Smooth muscle cell (in vitro differentiated cells): ENCODE measurements at regions not wholly inside any gene's neighbourhood (a gene's known extent, or its start where the extent isn't known, plus 50 kb on each side); places are given as distances from the start of the nearest gene placed in this dataset.

Source experiments
- DNase-seq: peaks from one replicate; lab custom pipeline; 2025; ENCODE audit not compliant: unreplicated experiment; lab: John Stamatoyannopoulos, UW
- H2AFZ ChIP-seq: fragments of 200-600 bp; sonication (generic); 2 replicates; pipeline ENCODE4 v1.6.0; 2016; ENCODE audit warnings: antibody characterized with exemption, low read depth, mild to moderate bottlenecking
- H3F3A ChIP-seq: fragments of 200-600 bp; sonication (generic); 2 replicates; pipeline ENCODE4 v1.6.0; 2017; ENCODE audit warnings: antibody characterized with exemption, low read depth
- H3K27ac ChIP-seq: fragments of 200-600 bp; sonication (generic); 2 replicates; pipeline ENCODE4 v1.5.1; 2016; ENCODE audit warnings: low read depth, mild to moderate bottlenecking
- H3K27me3 ChIP-seq: fragments of 200-600 bp; sonication (generic); 2 replicates; pipeline ENCODE4 v1.6.1; 2016; ENCODE audit warnings: low read depth, mild to moderate bottlenecking
- H3K36me3 ChIP-seq: fragments of 200-600 bp; sonication (generic); 2 replicates; pipeline ENCODE4 v1.5.1; 2016; ENCODE audit warnings: low read depth
- H3K4me1 ChIP-seq: fragments of 200-600 bp; sonication (generic); 2 replicates; pipeline ENCODE4 v1.5.1; 2016; ENCODE audit warnings: low read depth
- H3K4me2 ChIP-seq: fragments of 200-600 bp; sonication (generic); 2 replicates; pipeline ENCODE4 v1.6.0; 2016; ENCODE audit warnings: mild to moderate bottlenecking
- H3K4me3 ChIP-seq: fragments of 200-600 bp; sonication (generic); 2 replicates; pipeline ENCODE4 v1.5.1; 2016; ENCODE audit warnings: mild to moderate bottlenecking
- H3K79me2 ChIP-seq: fragments of 200-600 bp; sonication (generic); 2 replicates; pipeline ENCODE4 v1.6.0; 2016; ENCODE audit warnings: low read depth, mild to moderate bottlenecking
- H3K9ac ChIP-seq: fragments of 200-600 bp; sonication (generic); 2 replicates; pipeline ENCODE4 v1.6.0; 2016; ENCODE audit warnings: low read depth
- H3K9me3 ChIP-seq: fragments of 200-600 bp; sonication (generic); replicated peaks from 2 replicates; pipeline ENCODE4 v1.5.1; 2016; ENCODE audit warnings: low read depth
- H4K20me1 ChIP-seq: fragments of 200-600 bp; sonication (generic); 2 replicates; pipeline ENCODE4 v1.6.0; 2016; ENCODE audit warnings: low read depth
- CTCF ChIP-seq: fragments of 200-600 bp; sonication (generic); IDR thresholded peaks from 2 replicates; pipeline ENCODE4 v1.5.1; 2017; ENCODE audit warnings: borderline replicate concordance, mild to moderate bottlenecking, antibody characterized with exemption; ENCODE audit not compliant: insufficient read depth, poor library complexity, severe bottlenecking
- WGBS: methylation state at CpG from one replicate; pipeline ENCODE4 v1.1.7; 2016; ENCODE audit warnings: low lambda C conversion rate; 5-methylcytosine and 5-hydroxymethylcytosine counted together

DNA sequence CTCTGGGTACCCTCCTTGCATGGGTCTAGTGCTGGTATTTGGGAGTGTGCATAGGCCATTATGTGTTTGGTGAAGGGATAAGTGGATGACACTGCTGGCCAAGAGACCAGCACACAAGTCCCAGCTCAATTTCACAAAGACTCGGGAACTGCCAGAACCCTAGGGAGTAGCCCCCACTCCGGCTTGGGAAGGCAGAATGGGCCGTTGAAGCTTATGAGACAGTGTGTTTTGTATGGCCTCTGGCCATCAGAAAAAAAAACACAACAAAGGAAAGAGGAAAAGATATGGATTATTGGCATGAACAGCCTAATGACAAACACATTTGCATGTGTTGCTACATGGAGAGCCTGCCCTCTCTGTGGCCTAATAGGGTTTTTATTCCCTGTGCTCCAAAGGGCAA, 144.2 kb downstream of the TTC32 start:
- Histone ChIP-seq H2AFZ (no peak overlapping the region), H3K27ac (no peak overlapping the region), H3F3A (no peaks in the 10 kb centered on the region), H3K4me3 (no peak overlapping the region), H3K9me3 (no peaks in the 10 kb centered on the region), H3K36me3 (no peaks in the 10 kb centered on the region), H3K79me2 (no peaks in the 10 kb centered on the region), H3K4me1 (no peaks in the 10 kb centered on the region), H3K4me2 (no peak overlapping the region), H3K9ac (no peak overlapping the region), H3K27me3 (peaks cover 11% of the 10 kb centered on the region), H4K20me1 (no peaks in the 10 kb centered on the region)
- TF ChIP-seq CTCF: no peak
- whole genome bisulfite sequencing: 92% methylated on average over 3 of the region's 3 CpGs
- no peak for DNase-seq

DNA sequence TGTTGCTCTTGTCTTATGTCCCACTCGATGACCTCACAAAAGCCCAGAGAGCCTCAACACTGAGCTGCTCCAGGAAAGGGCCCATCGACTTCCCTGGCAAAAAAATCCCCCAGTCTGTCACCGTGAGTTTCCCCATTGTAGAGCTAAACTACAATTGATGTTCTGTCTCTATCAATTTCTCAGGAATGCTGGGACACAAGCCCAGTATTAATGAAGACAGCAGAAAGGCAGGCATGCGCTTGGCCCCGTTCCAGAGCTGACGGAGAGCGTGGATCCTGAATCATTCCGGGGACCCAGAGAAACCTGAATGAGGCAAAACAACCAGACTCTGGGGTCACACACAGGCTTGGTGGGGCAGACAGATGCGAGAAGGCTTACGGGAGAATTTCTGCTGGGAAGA, 146.9 kb downstream of the TTC32 start:
- Histone ChIP-seq H3F3A (no peaks in the 10 kb centered on the region), H3K9me3 (no peaks in the 10 kb centered on the region), H3K4me3 (no peak overlapping the region), H3K4me2 (no peak overlapping the region), H4K20me1 (no peaks in the 10 kb centered on the region), H3K9ac (no peak overlapping the region), H3K27me3 (peaks cover 22% of the 10 kb centered on the region), H2AFZ (no peak overlapping the region), H3K4me1 (no peaks in the 10 kb centered on the region), H3K27ac (no peak overlapping the region), H3K79me2 (no peaks in the 10 kb centered on the region), H3K36me3 (no peaks in the 10 kb centered on the region)
- TF ChIP-seq CTCF: no peak
- WGBS: 90% methylated on average over 10 of the region's 10 CpGs
- no peak for DNase-seq

DNA sequence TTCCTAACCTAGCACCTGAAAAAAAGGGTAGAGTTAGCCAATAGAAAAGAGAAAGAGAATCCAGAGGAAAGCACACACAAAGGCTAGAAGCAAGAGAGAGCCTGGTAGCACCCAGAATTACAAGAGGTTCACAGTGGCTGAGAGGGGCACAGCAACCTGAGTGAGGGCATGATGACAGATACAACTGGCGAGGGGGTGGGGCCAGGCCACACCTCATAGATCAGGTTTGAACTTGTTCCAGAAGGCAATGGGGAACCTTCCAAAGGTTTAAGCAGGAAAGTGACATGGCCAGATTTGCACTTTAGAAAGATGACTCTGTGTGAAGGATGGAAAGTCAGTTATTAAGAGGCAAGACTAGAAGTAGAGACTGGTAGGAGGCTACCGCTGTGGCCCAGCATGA, 148.0 kb downstream of the TTC32 start:
- Histone ChIP-seq H3K9ac (no peak overlapping the region), H3K27me3 (peaks cover 22% of the 10 kb centered on the region), H3F3A (no peaks in the 10 kb centered on the region), H2AFZ (no peak overlapping the region), H3K4me2 (no peak overlapping the region), H3K9me3 (no peaks in the 10 kb centered on the region), H3K27ac (no peak overlapping the region), H3K79me2 (no peaks in the 10 kb centered on the region), H4K20me1 (no peaks in the 10 kb centered on the region), H3K4me3 (no peak overlapping the region), H3K4me1 (no peaks in the 10 kb centered on the region), H3K36me3 (no peaks in the 10 kb centered on the region)
- TF ChIP-seq CTCF: no peak
- 91% methylated on average over 2 of the region's 2 CpGs for WGBS
- DNase-seq: no peak

DNA sequence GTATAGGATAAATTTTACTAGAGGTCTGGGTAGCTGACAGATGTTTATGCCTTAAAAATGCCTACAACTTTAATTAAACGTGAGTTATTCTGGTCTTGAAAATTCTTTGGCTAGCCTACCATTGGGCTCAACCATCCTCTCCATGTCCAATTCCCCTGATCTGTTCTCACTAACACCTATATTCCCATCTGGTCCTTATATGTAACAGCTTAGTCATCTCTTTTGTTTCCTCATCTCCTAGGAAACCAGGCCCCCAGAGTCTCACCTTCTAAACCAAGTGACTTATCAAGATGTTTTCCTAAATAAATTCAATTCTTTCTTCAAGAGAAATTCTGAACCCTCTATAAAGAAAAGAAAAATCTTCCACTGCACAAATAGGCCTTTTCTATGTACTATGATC, 148.5 kb downstream of the TTC32 start:
- Histone ChIP-seq H3K4me2 (no peak overlapping the region), H3K79me2 (no peaks in the 10 kb centered on the region), H2AFZ (no peak overlapping the region), H3K9ac (no peak overlapping the region), H3K27ac (no peak overlapping the region), H3K36me3 (no peaks in the 10 kb centered on the region), H3F3A (no peaks in the 10 kb centered on the region), H3K4me3 (no peak overlapping the region), H4K20me1 (no peaks in the 10 kb centered on the region), H3K27me3 (peaks cover 22% of the 10 kb centered on the region), H3K4me1 (no peaks in the 10 kb centered on the region), H3K9me3 (no peaks in the 10 kb centered on the region)
- no peak for TF ChIP-seq CTCF
- 96% methylated on average over 1 of the region's 1 CpG for WGBS
- no peak for DNase-seq
